GM21367 (cell line): ENCODE measurements at regions not wholly inside any gene's neighbourhood (a gene's known extent, or its start where the extent isn't known, plus 50 kb on each side); places are given as distances from the start of the nearest gene placed in this dataset.
"Not testable (repeated sequence)": the region's sequence is repeated elsewhere in the genome, so short reads cannot be mapped to it uniquely, and the experiment has no call there.

Source experiments
- ATAC-seq: cut with Tn5 transposase; IDR thresholded peaks from one replicate; pipeline ENCODE4 v1.9.1; 2021; ENCODE audit not compliant: unreplicated experiment

GRCh38 chr15:96468036-96468435, 137.5 kb downstream of the NR2F2 start:
- no peak for ATAC-seq

- no peak for ATAC-seq
These were observed 140.3 kb downstream of the NR2F2 start for GRCh38 chr15:96470681-96471310.

GRCh38 chr15:96472681-96473080, 142.2 kb downstream of the NR2F2 start:
- ATAC-seq, result no peak

- no peak for ATAC-seq
These were observed 143.1 kb downstream of the NR2F2 start for GRCh38 chr15:96473556-96473955.

GRCh38 chr15:96474231-96474664, 143.7 kb downstream of the NR2F2 start:
- no peak for ATAC-seq

GRCh38 chr15:96477227-96477626, 146.7 kb downstream of the NR2F2 start:
- no peak for ATAC-seq

GRCh38 chr15:96484412-96484811, 153.9 kb downstream of the NR2F2 start:
- not testable (repeated sequence) for ATAC-seq

- no peak for ATAC-seq
These were observed 154.3 kb downstream of the NR2F2 start for GRCh38 chr15:96484830-96485229.

- no peak for ATAC-seq
These were observed 156.7 kb downstream of the NR2F2 start for GRCh38 chr15:96487245-96487644.

- ATAC-seq, result not testable (repeated sequence)
These were observed 160.7 kb downstream of the NR2F2 start for GRCh38 chr15:96491066-96491699.

GRCh38 chr15:96491700-96492644, 161.5 kb downstream of the NR2F2 start:
- ATAC-seq, result not testable (repeated sequence)

GRCh38 chr15:96494505-96494904, 164.0 kb downstream of the NR2F2 start:
- ATAC-seq, result no peak

GRCh38 chr15:96495386-96495785, 164.9 kb downstream of the NR2F2 start:
- no peak for ATAC-seq

GRCh38 chr15:96497951-96498350, 167.5 kb downstream of the NR2F2 start:
- ATAC-seq, result no peak

GRCh38 chr15:96500508-96500907, 170.0 kb downstream of the NR2F2 start:
- ATAC-seq, result no peak

- no peak for ATAC-seq
These were observed 170.9 kb downstream of the NR2F2 start for GRCh38 chr15:96501362-96501761.

GRCh38 chr15:96502196-96502595, 171.7 kb downstream of the NR2F2 start:
- ATAC-seq, result no peak

GRCh38 chr15:96503276-96503675, 172.8 kb downstream of the NR2F2 start:
- no peak for ATAC-seq

- ATAC-seq, result no peak
These were observed 173.9 kb downstream of the NR2F2 start for GRCh38 chr15:96504371-96504770.

- ATAC-seq, result no peak
These were observed 174.5 kb downstream of the NR2F2 start for GRCh38 chr15:96505014-96505413.

- ATAC-seq, result no peak
These were observed 184.2 kb downstream of the NR2F2 start for GRCh38 chr15:96514607-96515285.
